IPS-18a (cell line): ENCODE measurements at regions not wholly inside any gene's neighbourhood (a gene's known extent, or its start where the extent isn't known, plus 50 kb on each side); places are given as distances from the start of the nearest gene placed in this dataset.

Source experiments
- H3K27ac ChIP-seq: one replicate; pipeline ENCODE4 v1.5.1; 2013; ENCODE audit warnings: low read length
- H3K27me3 ChIP-seq: one replicate; pipeline ENCODE4 v1.6.1; 2013; ENCODE audit warnings: mild to moderate bottlenecking, low read length; ENCODE audit not compliant: control insufficient read depth, insufficient read depth
- H3K36me3 ChIP-seq: one replicate; pipeline ENCODE4 v1.6.1; 2013; ENCODE audit warnings: low read depth, low read length; ENCODE audit not compliant: control insufficient read depth
- H3K4me1 ChIP-seq: one replicate; pipeline ENCODE4 v1.6.1; 2013; ENCODE audit warnings: low read depth, low read length; ENCODE audit not compliant: control insufficient read depth
- H3K4me3 ChIP-seq: one replicate; pipeline ENCODE4 v1.5.1; 2013; ENCODE audit warnings: low read length
- H3K9ac ChIP-seq: one replicate; pipeline ENCODE4 v1.6.1; 2013; ENCODE audit warnings: mild to moderate bottlenecking, low read length, moderate library complexity
- H3K9me3 ChIP-seq: one replicate; pipeline ENCODE4 v1.6.1; 2013; ENCODE audit warnings: low read depth, low read length; ENCODE audit not compliant: control insufficient read depth

DNA sequence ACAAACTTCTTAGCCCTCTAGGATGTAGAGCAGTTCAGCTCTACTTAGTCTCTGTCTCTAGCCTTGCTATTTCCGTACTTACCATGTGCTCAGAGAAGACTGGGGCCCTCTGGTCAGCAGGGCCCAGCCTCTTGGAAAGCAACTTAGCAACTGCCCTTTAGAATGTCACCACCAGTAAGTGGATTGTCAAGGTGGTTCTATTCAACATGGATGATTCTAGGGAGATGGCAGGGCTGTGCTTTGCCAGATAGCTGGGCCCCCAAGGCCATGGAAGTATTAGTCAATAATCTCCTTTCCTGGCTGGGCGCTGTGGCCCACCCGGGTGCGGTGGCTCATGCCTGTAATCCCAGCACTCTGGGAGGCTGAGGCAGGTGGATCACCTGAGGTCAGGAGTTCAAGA lies 177.6 kb upstream of the MVB12B start:
- H3K9ac ChIP-seq: no peak overlapping the region
- H3K9me3 ChIP-seq: no peaks in the 10 kb centered on the region
- H3K27me3 ChIP-seq: peaks cover 43% of the 10 kb centered on the region
- no peak overlapping the region for H3K4me3 ChIP-seq
- peaks cover 3% of the 10 kb centered on the region for H3K4me1 ChIP-seq
- H3K36me3 ChIP-seq: no peaks in the 10 kb centered on the region
- no peak overlapping the region for H3K27ac ChIP-seq

DNA sequence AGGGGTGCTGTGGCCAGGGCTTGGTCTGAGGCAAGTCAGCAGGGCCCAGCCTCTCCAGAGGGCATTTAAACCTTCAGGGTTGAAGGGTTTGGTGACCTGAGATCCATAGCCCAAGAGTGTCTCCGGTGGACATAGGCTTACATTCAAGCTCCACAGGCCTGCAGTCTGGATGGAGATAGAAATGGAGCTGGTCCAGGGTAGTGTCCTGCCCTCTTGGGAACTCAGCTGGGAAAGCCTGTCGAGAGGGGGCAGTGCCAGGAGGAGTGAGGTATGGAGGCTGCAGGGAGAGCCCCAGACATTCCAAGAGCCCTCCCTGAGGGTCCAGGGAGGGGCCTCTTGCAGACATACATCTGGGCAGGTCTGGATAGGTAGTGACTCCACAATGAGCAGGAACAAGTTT lies 177.0 kb upstream of the MVB12B start:
- peaks cover 42% of the 10 kb centered on the region for H3K27me3 ChIP-seq
- peaks cover 3% of the 10 kb centered on the region for H3K4me1 ChIP-seq
- no peak overlapping the region for H3K4me3 ChIP-seq
- no peaks in the 10 kb centered on the region for H3K9me3 ChIP-seq
- H3K36me3 ChIP-seq: no peaks in the 10 kb centered on the region
- H3K27ac ChIP-seq: no peak overlapping the region
- no peak overlapping the region for H3K9ac ChIP-seq

DNA sequence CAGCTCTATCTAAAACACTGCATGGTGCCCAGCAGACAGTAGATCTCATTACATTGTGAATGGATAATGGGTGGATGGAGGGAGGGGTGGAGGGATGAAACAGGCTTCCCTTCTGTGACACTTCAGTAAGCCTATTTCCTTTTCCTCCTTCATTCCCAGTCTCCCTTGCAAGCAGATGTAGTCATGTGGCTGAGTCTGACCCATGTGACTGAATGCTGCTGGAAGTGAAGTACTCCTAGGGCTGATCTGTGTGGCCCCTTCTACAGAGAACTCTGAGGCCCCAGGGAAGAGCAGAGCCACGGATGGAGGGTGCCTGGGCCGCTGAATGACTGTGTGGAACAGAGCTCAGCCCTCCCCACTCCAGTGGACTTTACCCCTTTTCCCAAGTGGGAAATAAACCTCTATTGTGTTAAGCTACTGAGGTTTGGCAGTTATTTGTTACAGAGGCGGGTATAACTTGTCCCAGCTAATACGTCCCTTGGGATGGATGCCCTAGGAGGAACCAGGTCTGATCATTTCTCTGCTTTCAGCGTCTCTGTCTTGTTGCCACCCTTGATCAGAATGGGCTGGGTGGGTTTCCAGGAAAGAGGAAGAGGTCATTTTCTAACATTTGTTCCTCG lies 176.1 kb upstream of the MVB12B start:
- peaks cover 34% of the 10 kb centered on the region for H3K27me3 ChIP-seq
- H3K36me3 ChIP-seq: no peaks in the 10 kb centered on the region

GRCh38 chr9:126151031-126151685 lies 175.5 kb upstream of the MVB12B start:
- peaks cover 28% of the 10 kb centered on the region for H3K27me3 ChIP-seq
- H3K9ac ChIP-seq: no peak overlapping the region
- no peak overlapping the region for H3K27ac ChIP-seq
- no peaks in the 10 kb centered on the region for H3K9me3 ChIP-seq
- peaks cover 3% of the 10 kb centered on the region for H3K4me1 ChIP-seq
- H3K36me3 ChIP-seq: no peaks in the 10 kb centered on the region
- no peak overlapping the region for H3K4me3 ChIP-seq

More for the DNA sequence above, 176.1 kb upstream of the MVB12B start:
- no peak overlapping the region for H3K9ac ChIP-seq
- H3K4me1 ChIP-seq: peaks cover 3% of the 10 kb centered on the region
- no peak overlapping the region for H3K4me3 ChIP-seq
- no peak overlapping the region for H3K27ac ChIP-seq
- H3K9me3 ChIP-seq: no peaks in the 10 kb centered on the region

DNA sequence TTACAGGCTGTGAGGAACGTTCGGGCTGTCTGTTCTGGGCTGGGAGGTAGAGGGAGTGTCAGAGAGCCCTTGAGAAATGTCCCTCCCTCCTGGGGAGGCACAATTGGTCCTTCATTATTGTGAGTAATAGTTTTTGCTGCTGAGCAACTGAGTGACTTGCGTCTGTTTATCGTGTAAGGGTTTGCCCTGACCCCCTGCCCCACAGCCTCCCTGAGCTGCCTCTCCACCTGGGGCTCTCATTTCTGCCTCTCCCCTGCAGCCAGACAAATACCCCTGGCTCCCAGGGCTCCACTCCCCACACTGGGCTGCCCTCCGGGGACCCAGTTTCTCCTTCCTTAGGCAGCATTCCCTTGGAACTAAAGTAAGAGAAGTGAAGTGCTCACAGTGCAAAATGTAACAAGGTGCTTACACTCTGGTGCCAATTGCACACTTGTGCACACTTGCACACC lies 174.9 kb upstream of the MVB12B start:
- no peak overlapping the region for H3K4me3 ChIP-seq
- no peaks in the 10 kb centered on the region for H3K9me3 ChIP-seq
- H3K36me3 ChIP-seq: no peaks in the 10 kb centered on the region
- H3K27ac ChIP-seq: no peak overlapping the region
- H3K27me3 ChIP-seq: peaks cover 23% of the 10 kb centered on the region
- H3K9ac ChIP-seq: no peak overlapping the region
- peaks cover under 1% of the 10 kb centered on the region for H3K4me1 ChIP-seq

DNA sequence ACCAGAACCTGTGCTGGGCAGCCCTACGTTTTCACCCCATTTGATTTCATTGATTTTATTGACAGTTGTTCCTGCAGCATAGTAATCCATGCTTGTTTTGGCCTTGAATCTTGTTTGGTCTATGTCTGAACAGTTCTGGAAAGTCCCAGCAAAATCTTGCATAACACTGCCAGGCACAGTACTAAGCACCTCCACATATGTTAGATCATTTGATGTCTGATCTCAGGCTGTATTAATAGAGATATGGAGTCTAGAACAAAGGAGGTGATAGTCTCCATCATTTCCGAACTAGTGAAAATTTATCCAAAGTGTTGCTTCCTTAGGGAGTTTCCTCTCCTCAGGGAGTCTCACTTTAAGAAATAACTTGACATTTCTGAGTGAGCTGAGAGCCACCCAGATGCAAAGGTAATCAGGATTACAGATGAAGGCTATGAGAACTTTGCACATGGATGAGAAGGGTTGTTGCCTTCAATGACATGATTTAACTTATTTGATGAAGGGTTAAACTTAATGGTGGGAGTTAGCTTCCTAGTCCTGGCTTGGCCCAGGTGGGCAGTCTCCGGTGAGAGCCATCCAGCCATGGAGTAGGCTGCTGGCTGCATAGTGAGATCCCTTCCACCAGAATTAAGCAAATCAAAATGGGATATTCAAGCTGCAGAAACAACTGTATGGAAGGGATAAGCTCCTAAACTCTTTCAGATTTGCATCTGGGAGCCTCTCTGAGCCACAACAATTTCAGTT lies 173.8 kb upstream of the MVB12B start:
- H3K4me3 ChIP-seq: no peak overlapping the region
- H3K9me3 ChIP-seq: no peaks in the 10 kb centered on the region
- no peaks in the 10 kb centered on the region for H3K36me3 ChIP-seq
- H3K27ac ChIP-seq: no peak overlapping the region
- no peak overlapping the region for H3K9ac ChIP-seq
- H3K27me3 ChIP-seq: peaks cover 12% of the 10 kb centered on the region
- H3K4me1 ChIP-seq: no peaks in the 10 kb centered on the region

DNA sequence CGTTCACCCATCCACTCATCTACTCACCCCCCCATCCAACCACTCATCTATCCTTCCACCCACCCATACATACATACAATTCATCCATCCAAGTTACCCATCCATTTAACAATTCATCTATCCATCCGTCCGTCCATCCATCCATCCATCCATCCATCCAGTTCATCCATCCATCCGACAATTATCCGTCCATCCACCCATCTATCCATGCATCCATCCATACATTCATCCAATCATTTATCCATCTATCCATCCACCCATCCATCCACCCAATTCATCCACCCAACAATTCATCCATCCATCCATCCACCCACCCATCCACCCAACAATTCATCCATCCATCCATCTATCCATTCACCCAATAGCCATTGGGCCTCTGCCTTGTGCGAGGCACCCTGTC lies 173.2 kb upstream of the MVB12B start:
- Histone ChIP-seq H3K4me3 (no peak overlapping the region), H3K27me3 (peaks cover 6% of the 10 kb centered on the region), H3K36me3 (no peaks in the 10 kb centered on the region), H3K27ac (no peak overlapping the region), H3K9ac (no peak overlapping the region), H3K9me3 (no peaks in the 10 kb centered on the region), H3K4me1 (no peaks in the 10 kb centered on the region)

DNA sequence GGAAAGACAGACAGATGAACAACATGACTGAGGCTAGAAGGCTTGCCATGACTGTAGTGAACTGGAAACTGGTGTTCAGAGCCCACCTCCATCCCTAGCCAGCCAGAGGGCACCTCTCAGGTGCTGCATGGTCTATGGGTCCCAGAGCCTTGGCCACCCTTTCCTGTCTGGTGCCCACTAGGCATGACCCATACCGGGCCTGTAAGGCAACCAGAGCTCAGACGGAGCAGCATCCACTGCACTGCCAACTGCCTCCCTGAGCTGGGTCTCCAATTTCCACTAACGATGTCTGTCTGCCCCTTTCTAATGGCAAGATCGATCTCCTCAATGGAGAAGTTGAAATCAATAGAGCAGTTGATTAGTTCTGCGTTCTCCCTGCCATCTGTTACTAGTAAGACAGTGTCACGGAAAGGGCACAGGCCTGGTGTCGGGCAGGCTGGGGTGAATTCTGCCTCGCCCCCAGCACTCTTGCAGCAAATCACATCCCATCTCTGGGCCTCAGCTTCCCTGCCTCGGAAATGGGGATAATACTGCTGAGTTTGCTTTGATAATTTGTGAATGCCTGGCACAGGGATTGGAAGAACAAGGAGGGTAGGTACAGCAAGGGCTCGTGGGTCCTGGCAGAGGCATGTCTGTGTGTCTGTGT lies 172.3 kb upstream of the MVB12B start:
- H3K9ac ChIP-seq: no peak overlapping the region
- H3K9me3 ChIP-seq: no peaks in the 10 kb centered on the region
- no peaks in the 10 kb centered on the region for H3K36me3 ChIP-seq
- no peaks in the 10 kb centered on the region for H3K4me1 ChIP-seq
- H3K4me3 ChIP-seq: no peak overlapping the region
- H3K27me3 ChIP-seq: no peaks in the 10 kb centered on the region
- no peak overlapping the region for H3K27ac ChIP-seq

DNA sequence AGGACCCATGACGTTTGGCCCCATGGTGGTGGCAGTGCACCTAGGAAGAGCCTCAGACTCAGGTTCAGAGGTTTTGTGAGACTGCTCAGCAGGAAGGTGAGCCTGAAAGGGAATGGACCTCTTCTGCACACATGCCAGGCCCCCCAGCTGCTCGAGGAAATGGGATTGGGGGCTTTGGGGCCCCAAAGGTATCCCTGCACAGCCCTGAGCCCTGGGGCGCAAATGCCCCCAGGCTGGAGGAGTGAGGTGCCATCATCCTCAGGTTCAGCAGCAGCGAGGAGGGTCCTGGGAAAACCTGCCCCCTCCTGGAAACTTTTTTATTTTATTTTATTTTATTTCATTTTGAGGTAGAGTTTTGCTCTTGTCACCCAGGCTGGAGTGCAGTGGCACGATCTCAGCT lies 171.8 kb upstream of the MVB12B start:
- Histone ChIP-seq H3K9ac (no peak overlapping the region), H3K4me1 (no peaks in the 10 kb centered on the region), H3K27ac (no peak overlapping the region), H3K27me3 (no peaks in the 10 kb centered on the region), H3K4me3 (no peak overlapping the region), H3K9me3 (no peaks in the 10 kb centered on the region), H3K36me3 (no peaks in the 10 kb centered on the region)

GRCh38 chr9:126155756-126156664 lies 170.6 kb upstream of the MVB12B start:
- H3K4me1 ChIP-seq: no peaks in the 10 kb centered on the region
- no peak overlapping the region for H3K27ac ChIP-seq
- no peaks in the 10 kb centered on the region for H3K36me3 ChIP-seq
- H3K9me3 ChIP-seq: no peaks in the 10 kb centered on the region
- H3K4me3 ChIP-seq: no peak overlapping the region
- H3K9ac ChIP-seq: no peak overlapping the region
- H3K27me3 ChIP-seq: no peaks in the 10 kb centered on the region

DNA sequence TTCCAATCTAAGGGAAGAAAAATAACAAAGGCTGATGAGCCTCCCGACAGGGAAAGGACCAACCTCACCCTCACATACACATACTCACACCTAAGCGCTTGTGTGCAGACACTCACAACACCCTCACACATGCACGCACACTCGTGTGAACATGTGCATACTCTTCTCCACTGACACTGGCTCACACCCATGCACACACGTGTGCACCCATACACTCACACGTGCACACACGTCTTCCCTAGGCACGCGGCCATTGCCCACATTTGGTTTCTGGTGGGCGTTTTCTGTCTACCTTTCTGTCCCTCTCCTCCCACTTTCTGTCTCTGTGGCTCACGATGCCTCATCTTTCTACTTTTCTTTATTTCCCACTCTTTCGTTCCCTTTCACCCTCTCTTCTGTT lies 169.7 kb upstream of the MVB12B start:
- Histone ChIP-seq H3K36me3 (no peaks in the 10 kb centered on the region), H3K27me3 (no peaks in the 10 kb centered on the region), H3K4me1 (no peaks in the 10 kb centered on the region), H3K9me3 (no peaks in the 10 kb centered on the region), H3K4me3 (no peak overlapping the region), H3K27ac (no peak overlapping the region), H3K9ac (no peak overlapping the region)
